GM19438 (cell line): ENCODE measurements at regions not wholly inside any gene's neighbourhood (a gene's known extent, or its start where the extent isn't known, plus 50 kb on each side); places are given as distances from the start of the nearest gene placed in this dataset.

Experiments
- ATAC-seq: cut with Tn5 transposase; IDR thresholded peaks from one replicate; pipeline ENCODE4 v1.9.1; 2021; ENCODE audit warnings: low read depth; ENCODE audit not compliant: unreplicated experiment

DNA sequence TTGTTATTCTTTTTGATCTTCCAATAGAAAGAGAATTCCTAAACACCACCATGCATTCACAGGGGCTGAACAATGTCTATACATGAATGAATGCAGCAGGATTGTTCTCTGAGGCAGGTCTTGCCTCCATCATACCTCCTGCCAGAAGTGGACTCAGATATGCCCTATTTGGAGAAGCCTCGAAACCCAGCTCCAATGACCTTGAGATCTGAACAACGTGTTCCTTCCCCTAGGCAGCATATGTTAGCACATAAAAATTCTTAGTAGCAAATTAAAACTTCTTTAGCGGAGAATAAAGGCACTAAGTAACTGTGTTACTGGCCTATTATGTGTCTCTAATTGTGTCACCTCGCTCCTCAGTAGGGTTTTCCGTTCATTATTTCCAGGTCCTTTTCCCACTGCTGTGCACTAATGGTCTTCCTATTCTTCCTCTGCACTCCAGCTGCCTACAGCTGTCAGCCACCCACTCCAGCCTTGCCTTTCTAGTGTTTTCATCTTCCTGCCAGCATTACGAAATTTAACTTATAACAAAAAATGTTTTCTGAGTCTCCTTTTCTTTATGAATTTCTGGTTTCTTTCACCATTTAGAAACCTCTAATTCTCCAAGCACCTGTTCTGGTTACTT lies 62.6 kb upstream of the IGF1 start:
- ATAC-seq, result no peak

DNA sequence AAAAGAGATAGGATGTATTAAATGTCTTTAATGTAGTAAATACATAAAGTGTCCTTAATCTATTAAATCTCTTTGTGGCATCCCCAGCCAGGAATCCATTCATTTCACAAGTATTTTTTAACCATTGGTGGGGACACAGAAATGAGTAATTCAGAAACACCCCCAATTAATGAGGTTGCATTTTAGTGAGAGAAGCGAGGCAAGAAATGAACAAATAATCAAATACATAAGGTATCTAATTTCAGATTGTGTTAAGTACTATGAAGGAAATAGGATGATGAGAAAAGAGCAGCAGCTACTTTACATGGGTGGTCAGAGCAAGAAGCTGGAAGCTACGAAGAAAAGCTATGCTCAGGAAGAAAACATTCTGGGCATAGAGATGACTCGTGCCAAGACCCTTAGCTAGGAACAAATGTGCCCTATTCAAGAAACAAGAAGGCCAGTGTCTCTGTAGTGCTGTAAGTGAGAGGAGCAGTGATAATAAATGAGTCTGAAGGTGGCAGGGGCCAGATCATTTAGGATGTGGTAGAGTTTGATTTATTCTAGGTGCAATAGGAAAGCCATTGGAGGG lies 60.5 kb upstream of the IGF1 start:
- ATAC-seq, result no peak

DNA sequence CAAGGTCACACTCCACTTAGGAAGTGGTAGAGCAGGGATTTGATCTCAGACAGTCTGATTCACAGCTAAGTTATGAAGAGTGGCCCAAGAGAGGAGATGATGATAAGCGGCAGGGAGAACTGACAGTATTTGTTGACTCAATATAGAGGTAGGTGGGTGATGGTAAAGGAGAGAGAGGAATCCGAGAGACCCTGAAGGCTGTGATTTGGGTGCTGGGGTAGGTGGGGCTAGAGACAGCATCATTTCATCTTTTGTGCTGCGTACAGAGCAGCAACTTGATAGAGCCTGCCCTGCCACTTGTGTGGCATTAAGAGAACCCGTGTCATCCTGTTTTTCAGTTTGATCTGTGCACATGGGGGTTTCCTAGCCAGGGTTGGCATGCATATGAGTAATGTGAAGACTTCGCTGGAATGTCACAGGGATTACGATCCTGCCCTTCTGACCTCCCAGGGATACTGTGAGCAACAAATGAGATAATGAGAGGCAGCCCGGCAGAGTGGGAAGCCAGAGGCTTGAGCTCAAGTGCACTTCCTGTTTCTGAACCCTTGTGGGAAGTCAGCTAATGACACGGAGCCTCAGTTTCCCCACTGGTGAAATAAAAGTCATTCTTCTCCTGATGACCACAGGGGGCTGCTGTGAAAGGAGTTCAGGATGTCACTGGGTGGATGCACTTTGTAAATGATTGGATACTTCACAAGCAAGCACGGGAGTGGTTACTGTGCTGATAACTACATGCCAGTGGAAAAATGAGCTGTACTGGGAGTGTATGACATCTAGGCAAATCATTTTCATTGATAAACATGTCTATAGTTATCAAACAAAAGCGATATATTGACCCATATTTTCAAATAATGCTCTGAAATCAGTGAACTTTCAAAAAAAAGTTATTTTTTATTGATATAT lies 59.5 kb upstream of the IGF1 start:
- no peak for ATAC-seq

DNA sequence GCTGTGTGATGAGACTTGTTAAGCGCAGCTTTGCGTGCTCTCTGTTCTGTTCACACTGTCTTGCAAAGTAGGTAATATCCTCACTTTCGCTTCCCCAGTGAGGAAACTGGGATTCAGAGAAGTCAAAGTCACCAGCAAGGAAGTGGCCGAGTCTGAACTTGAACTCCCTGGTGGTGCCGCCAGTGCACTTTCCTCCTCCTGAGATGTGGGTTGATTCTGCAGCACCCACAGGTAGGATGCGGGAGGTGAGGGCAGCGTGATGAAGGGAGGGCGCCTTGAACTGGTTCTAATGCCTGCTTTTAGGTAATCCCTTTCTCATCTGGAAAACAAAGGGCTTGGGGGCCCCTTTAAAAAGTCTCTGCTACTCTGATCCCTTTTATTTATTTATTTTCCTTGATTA lies 54.9 kb upstream of the IGF1 start:
- no peak for ATAC-seq

DNA sequence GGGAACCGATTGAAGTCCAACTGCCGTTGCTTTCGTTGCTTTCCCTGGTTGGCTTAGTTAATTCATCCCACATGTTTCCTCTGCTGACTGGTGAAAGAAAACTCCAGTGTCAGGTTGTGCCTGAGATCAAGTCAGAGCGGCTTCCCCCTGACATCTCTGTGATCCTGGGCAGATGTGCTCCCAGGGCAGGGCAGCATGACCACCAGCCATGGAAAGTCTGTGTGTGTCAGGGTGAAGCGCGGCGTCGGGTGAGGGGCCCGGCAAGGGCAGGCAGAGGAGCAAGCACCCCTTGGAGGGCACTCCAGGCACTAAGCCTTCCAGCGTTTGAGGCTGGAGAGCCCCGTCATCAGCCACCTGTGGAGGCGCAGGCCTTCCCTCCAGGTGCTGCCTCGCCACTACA lies 54.5 kb upstream of the IGF1 start:
- no peak for ATAC-seq

DNA sequence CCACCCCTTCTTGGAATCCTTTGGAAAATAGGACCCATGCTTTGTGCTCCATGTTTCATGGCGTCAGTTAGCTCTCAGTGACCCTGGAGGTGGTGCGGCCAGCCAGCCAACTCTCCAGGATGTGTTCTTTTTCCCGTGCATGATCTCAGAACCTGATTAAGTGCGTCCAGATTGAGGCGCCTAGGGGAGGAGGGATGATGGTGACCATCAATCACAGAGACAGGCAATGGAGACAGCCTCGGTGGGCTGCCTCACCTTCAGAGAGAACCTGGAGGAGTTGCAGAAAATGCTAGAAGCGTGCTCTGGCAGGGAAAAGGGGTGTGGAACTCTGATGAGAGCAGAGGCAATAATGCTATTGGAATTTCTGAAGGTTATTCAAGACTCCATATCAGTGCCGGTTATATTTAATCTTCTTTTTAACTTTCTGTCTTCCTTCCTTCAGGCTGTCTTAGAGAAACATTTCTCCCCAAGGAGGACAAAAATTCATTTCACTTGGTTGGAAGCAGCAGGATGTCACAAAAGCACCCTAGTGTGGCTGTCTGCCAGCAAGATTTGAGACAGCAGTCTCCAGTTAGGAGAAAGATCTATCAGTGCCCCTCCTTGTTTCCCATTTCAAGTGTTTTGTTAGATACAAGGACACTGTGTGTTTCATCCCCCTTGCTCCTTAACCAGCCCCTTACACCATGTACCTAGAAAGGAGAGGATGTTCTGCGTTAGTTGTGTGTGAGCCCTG lies 53.3 kb upstream of the IGF1 start:
- no peak for ATAC-seq
